IMR-90 (cell line): ENCODE measurements at regions not wholly inside any gene's neighbourhood (a gene's known extent, or its start where the extent isn't known, plus 50 kb on each side); places are given as distances from the start of the nearest gene placed in this dataset.

Source experiments
- ATAC-seq: fragments of 200-7000 bp; cut with Tn5 transposase; 2 replicates; pipeline ENCODE4 v1.9.1; 2020; ENCODE audit warnings: low read depth, mild to moderate bottlenecking, moderate library complexity
- BruUV-seq: library from RNA; stranded (reverse); fragments of 400-500 nt; replicated peaks from 2 replicates; lab custom pipeline; 2021; lab: Mats Ljungman, UMichigan
- CTCF ChIA-PET: fragments of 300-600 bp; formaldehyde crosslinking; extraction: SDS; loops from one replicate; lab custom pipeline; 2021; ENCODE audit warnings: antibody characterized with exemption; lab: Yijun Ruan, JAX
- POLR2A ChIA-PET: fragments of 300-600 bp; sonication (Branson Sonifier 250); formaldehyde crosslinking; loops from one replicate; lab custom pipeline; 2022; ENCODE audit warnings: antibody characterized with exemption; ENCODE audit not compliant: unreplicated experiment; lab: Charles Lee
- DNase-seq: peaks from one replicate; pipeline ENCODE4 v3.0.0; 2013
- H2AFZ ChIP-seq: replicated peaks from 2 replicates; pipeline ENCODE3; 2013; ENCODE audit warnings: low read length, mild to moderate bottlenecking; ENCODE audit not compliant: poor library complexity
- H2AK5ac ChIP-seq: 2 replicates; pipeline ENCODE4 v1.6.1; 2013; ENCODE audit warnings: low read depth, low read length, inconsistent platforms
- H2AK9ac ChIP-seq: replicated peaks from 2 replicates; pipeline ENCODE3; 2013; ENCODE audit warnings: mild to moderate bottlenecking, low read depth, low read length, moderate library complexity; ENCODE audit not compliant: poor library complexity
- H2BK120ac ChIP-seq: 2 replicates; pipeline ENCODE4 v1.6.1; 2013; ENCODE audit warnings: low read depth, low read length, inconsistent platforms
- H2BK15ac ChIP-seq: 3 replicates; pipeline ENCODE4 v1.6.1; 2013; ENCODE audit warnings: low read depth, low read length, inconsistent platforms
- H2BK20ac ChIP-seq: 2 replicates; pipeline ENCODE4 v1.6.1; 2013; ENCODE audit warnings: low read depth, mild to moderate bottlenecking, inconsistent platforms, low read length, moderate library complexity
- H2BK5ac ChIP-seq: 2 replicates; pipeline ENCODE4 v1.6.1; 2013; ENCODE audit warnings: mild to moderate bottlenecking, low read depth, low read length, inconsistent platforms; ENCODE audit not compliant: poor library complexity, severe bottlenecking
- H3K14ac ChIP-seq: replicated peaks from 2 replicates; pipeline ENCODE4 v1.6.1; 2013; ENCODE audit warnings: low read depth, low read length, inconsistent platforms
- H3K18ac ChIP-seq: 2 replicates; pipeline ENCODE4 v1.6.1; 2013; ENCODE audit warnings: low read depth, low read length, control low read depth
- H3K23ac ChIP-seq: 2 replicates; pipeline ENCODE4 v1.6.1; 2013; ENCODE audit warnings: low read depth, low read length, inconsistent platforms
- H3K27ac ChIP-seq: 2 replicates; pipeline ENCODE4 v1.5.1; 2013; ENCODE audit warnings: mild to moderate bottlenecking, control low read depth, low read length; ENCODE audit not compliant: insufficient read depth
- H3K27me3 ChIP-seq: 2 replicates; pipeline ENCODE4 v1.6.1; 2013; ENCODE audit warnings: low read length; ENCODE audit not compliant: control insufficient read depth, insufficient read depth
- H3K36me3 ChIP-seq: 2 replicates; pipeline ENCODE4 v1.6.1; 2013; ENCODE audit warnings: low read length, mixed read lengths; ENCODE audit not compliant: control insufficient read depth, insufficient read depth
- H3K4ac ChIP-seq: 2 replicates; pipeline ENCODE4 v1.6.1; 2013; ENCODE audit warnings: low read depth, low read length, inconsistent platforms
- H3K4me1 ChIP-seq: 2 replicates; pipeline ENCODE4 v1.6.1; 2013; ENCODE audit warnings: low read length, mixed read lengths; ENCODE audit not compliant: control insufficient read depth, insufficient read depth
- H3K4me2 ChIP-seq: 2 replicates; pipeline ENCODE4 v1.6.1; 2013; ENCODE audit warnings: low read depth, mild to moderate bottlenecking, control low read depth, low read length, moderate library complexity
- H3K4me3 ChIP-seq: 2 replicates; pipeline ENCODE4 v1.5.1; 2013; ENCODE audit warnings: low read depth, mild to moderate bottlenecking, control low read depth, low read length, moderate library complexity; ENCODE audit not compliant: insufficient read depth
- H3K56ac ChIP-seq: 2 replicates; pipeline ENCODE4 v1.6.1; 2013; ENCODE audit warnings: low read length, inconsistent platforms; ENCODE audit not compliant: insufficient read depth; ENCODE audit errors: extremely low read depth
- H3K79me1 ChIP-seq, 2 experiments: 2 replicates each; pipeline ENCODE4 v1.6.1; 2013; ENCODE audit warnings: low read length in 2 of 2, inconsistent platforms in 1 of 2, low read depth in 1 of 2
- H3K9ac ChIP-seq: 2 replicates; pipeline ENCODE4 v1.6.1; 2013; ENCODE audit warnings: low read depth, low read length, control low read depth
- H3K9me1 ChIP-seq: 2 replicates; pipeline ENCODE4 v1.6.1; 2013; ENCODE audit warnings: low read length, inconsistent platforms; ENCODE audit not compliant: insufficient read depth
- H3K9me3 ChIP-seq: 2 replicates; pipeline ENCODE4 v1.6.1; 2013; ENCODE audit warnings: low read length; ENCODE audit not compliant: control insufficient read depth, insufficient read depth
- H4K20me1 ChIP-seq: 2 replicates; pipeline ENCODE4 v1.6.1; 2013; ENCODE audit warnings: low read length, inconsistent platforms; ENCODE audit not compliant: insufficient read depth
- H4K5ac ChIP-seq: 2 replicates; pipeline ENCODE4 v1.6.1; 2013; ENCODE audit warnings: mild to moderate bottlenecking, low read depth, low read length, control low read depth
- H4K8ac ChIP-seq, 2 experiments: 2 replicates each; pipeline ENCODE4 v1.6.1; 2013; ENCODE audit warnings: low read depth in 2 of 2, low read length in 2 of 2, control low read depth in 1 of 2, inconsistent platforms in 1 of 2
- H4K91ac ChIP-seq: 2 replicates; pipeline ENCODE4 v1.6.1; 2013; ENCODE audit warnings: low read depth, low read length, inconsistent platforms; ENCODE audit not compliant: insufficient read depth
- BHLHE40 ChIP-seq: fragments of 150-350 bp; IDR thresholded peaks from 2 replicates; pipeline ENCODE4 v1.6.1; 2016; ENCODE audit warnings: mild to moderate bottlenecking, low read depth, low read length
- CEBPB ChIP-seq: IDR thresholded peaks from 2 replicates; pipeline ENCODE4 v1.6.1; 2012; ENCODE audit warnings: low read depth, low read length, improper control_type of control experiment
- CHD1 ChIP-seq: IDR thresholded peaks from 2 replicates; pipeline ENCODE4 v1.6.1; 2012; ENCODE audit warnings: low read depth, low read length, improper control_type of control experiment
- CTCF ChIP-seq: conservative IDR thresholded peaks from 2 replicates; pipeline ENCODE4 v1.5.1; 2012; ENCODE audit warnings: mild to moderate bottlenecking, low read depth, low read length, improper control_type of control experiment
- ELK1 ChIP-seq: fragments of 150-350 bp; IDR thresholded peaks from 2 replicates; pipeline ENCODE4 v1.6.1; 2016; ENCODE audit warnings: low read depth, mild to moderate bottlenecking, low read length, moderate library complexity, borderline replicate concordance
- MAFK ChIP-seq: IDR thresholded peaks from 2 replicates; pipeline ENCODE4 v1.6.1; 2012; ENCODE audit warnings: low read depth, low read length, improper control_type of control experiment
- MAZ ChIP-seq: IDR thresholded peaks from 2 replicates; pipeline ENCODE4 v1.6.1; 2012; ENCODE audit warnings: low read depth, mild to moderate bottlenecking, low read length, improper control_type of control experiment, moderate library complexity, borderline replicate concordance
- NFE2L2 ChIP-seq: fragments of 150-350 bp; IDR thresholded peaks from 2 replicates; pipeline ENCODE4 v1.6.1; 2016; ENCODE audit warnings: low read depth, mild to moderate bottlenecking, low read length
- RAD21 ChIP-seq: IDR thresholded peaks from 2 replicates; pipeline ENCODE4 v1.6.1; 2012; ENCODE audit warnings: low read length, improper control_type of control experiment
- RFX5 ChIP-seq: IDR thresholded peaks from 2 replicates; pipeline ENCODE4 v1.8.0; 2012; ENCODE audit warnings: low read depth, mild to moderate bottlenecking, low read length, moderate library complexity
- SMC3 ChIP-seq: fragments of 150-350 bp; IDR thresholded peaks from 2 replicates; pipeline ENCODE4 v1.6.1; 2016; ENCODE audit warnings: low read depth, mild to moderate bottlenecking, antibody characterized with exemption, low read length, moderate library complexity
- USF2 ChIP-seq: fragments of 150-350 bp; IDR thresholded peaks from 2 replicates; pipeline ENCODE4 v1.6.1; 2017; ENCODE audit warnings: mild to moderate bottlenecking, antibody characterized with exemption, low read length, low read depth
- WGBS, 2 experiments: methylation state at CpG; one replicate each; pipeline versions ENCODE4 v1.1.5 to v1.1.7; 2013; ENCODE audit warnings: missing lambda C conversion rate in 2 of 2; ENCODE audit not compliant: insufficient read length in 1 of 2; ENCODE audit errors: extremely low coverage in 2 of 2; 5-methylcytosine and 5-hydroxymethylcytosine counted together
- dilution Hi-C: fragments of 300-500 bp; cut with HindIII; formaldehyde crosslinking; loops from one replicate; pipeline ENCODE4 v1.14.3; 2018; ENCODE audit warnings: low sequenced_read_pairs; ENCODE audit not compliant: unreplicated experiment
- in situ Hi-C: fragments of 300-500 bp; cut with MboI; formaldehyde crosslinking; loops from 3 replicates; pipeline ENCODE4 v1.14.3; 2019; ENCODE audit warnings: low sequenced_read_pairs, inconsistent platforms, mixed read lengths
- intact Hi-C: fragments of 100-400 bp; cut with micrococcal nuclease; formaldehyde crosslinking; loops from 2 replicates; pipeline ENCODE4 v1.10.0; 2022

GRCh38 chr15:77821959-77822256 is 189.2 kb upstream of the LINGO1 start:
- H3K4me2 ChIP-seq: no peak overlapping the region
- H3K27me3 ChIP-seq: peaks cover 82% of the 10 kb centered on the region
- no peaks in the 10 kb centered on the region for H3K9me1 ChIP-seq
- no peaks in the 10 kb centered on the region for H3K9me3 ChIP-seq
- H3K14ac ChIP-seq: no peak overlapping the region
- no TSS peak for BruUV-seq
- no peak overlapping the region for H3K56ac ChIP-seq
- no peak overlapping the region for H2AK9ac ChIP-seq
- H3K23ac ChIP-seq: no peak overlapping the region
- no peak overlapping the region for H2BK15ac ChIP-seq
- no peaks in the 10 kb centered on the region for H3K4me1 ChIP-seq
- H3K27ac ChIP-seq: no peak overlapping the region
- H2AFZ ChIP-seq: no peak overlapping the region
- H3K18ac ChIP-seq: no peak overlapping the region
- ChIA-PET CTCF (interaction anchor here (0.7 to 2.4 kb wide), 7 partner anchors 8 to 188 kb away, joined by 3 to 19 read pairs (median 3); partner anchors contain the start of gene LINGO1), POLR2A (no interaction called here)
- no peak overlapping the region for H4K8ac ChIP-seq
- DNase-seq: no peak
- no peak overlapping the region for H2BK5ac ChIP-seq
- H4K91ac ChIP-seq: no peak overlapping the region
- intact Hi-C loops: loop anchor here (1.0 kb wide), 1 partner anchor 189 kb away; no protein-coding TSS in a partner anchor
- ATAC-seq: no peak
- H2AK5ac ChIP-seq: no peak overlapping the region
- H2BK120ac ChIP-seq: no peak overlapping the region
- H4K5ac ChIP-seq: no peak overlapping the region
- no peak overlapping the region for H3K4me3 ChIP-seq
- H3K79me1 ChIP-seq: no peaks in the 10 kb centered on the region
- TF ChIP-seq SMC3 (no peak), NFE2L2 (no peak), MAFK (no peak), CTCF (no peak), MAZ (no peak), RAD21 (no peak), CEBPB (no peak), USF2 (no peak), ELK1 (no peak), CHD1 (no peak), BHLHE40 (no peak), RFX5 (no peak)
- no peak overlapping the region for H3K9ac ChIP-seq
- no peak overlapping the region for H3K4ac ChIP-seq
- no peak overlapping the region for H2BK20ac ChIP-seq
- dilution Hi-C loops: no loop called here
- H4K20me1 ChIP-seq: 0 out of 2 replicates have a peak, but pooled peaks cover 3% of the 10 kb centered on the region
- no CpG with 5 or more reads among the region's 2 CpGs for WGBS, 2 experiments
- in situ Hi-C loops: no loop called here
- no peaks in the 10 kb centered on the region for H3K36me3 ChIP-seq
